ENCODE measurements at regions not wholly inside any gene's neighbourhood (a gene's known extent, or its start where the extent isn't known, plus 50 kb on each side); places are given as distances from the start of the nearest gene placed in this dataset.

DNA sequence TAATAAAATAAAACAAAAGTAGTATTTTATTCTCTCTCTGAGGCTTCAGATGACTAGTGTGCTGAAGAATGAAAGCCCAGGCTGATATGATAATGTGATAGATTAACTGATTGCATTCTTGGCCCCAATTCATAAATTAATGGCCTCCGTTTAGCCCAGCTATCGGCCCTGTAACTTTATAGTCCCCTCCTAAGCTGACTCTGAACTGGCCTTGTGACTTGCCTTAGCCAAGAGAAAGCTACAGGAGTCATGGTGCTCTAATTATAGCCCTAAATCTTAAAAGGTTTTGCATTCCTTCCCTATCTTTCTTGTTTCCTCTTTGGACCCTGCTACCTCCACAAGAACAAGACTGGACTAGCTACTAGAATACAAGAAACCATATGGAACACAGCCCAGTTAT, 123.2 kb upstream of the EPHA3 start:
- Histone ChIP-seq H3K4me3 (no peak overlapping the region), H3K9me3 (no peaks in the 10 kb centered on the region), H3K27me3 (no peaks in the 10 kb centered on the region), H3K4me1 (no peaks in the 10 kb centered on the region), H3K27ac (no peak overlapping the region), H3K36me3 (no peaks in the 10 kb centered on the region)
- TF ChIP-seq POLR2AphosphoS5 (IDR thresholded peaks at IDR 0.05) (no peak), POLR2A (IDR thresholded peaks at IDR 0.05) (no peak)
- TF ChIP-seq, protein P1, sequence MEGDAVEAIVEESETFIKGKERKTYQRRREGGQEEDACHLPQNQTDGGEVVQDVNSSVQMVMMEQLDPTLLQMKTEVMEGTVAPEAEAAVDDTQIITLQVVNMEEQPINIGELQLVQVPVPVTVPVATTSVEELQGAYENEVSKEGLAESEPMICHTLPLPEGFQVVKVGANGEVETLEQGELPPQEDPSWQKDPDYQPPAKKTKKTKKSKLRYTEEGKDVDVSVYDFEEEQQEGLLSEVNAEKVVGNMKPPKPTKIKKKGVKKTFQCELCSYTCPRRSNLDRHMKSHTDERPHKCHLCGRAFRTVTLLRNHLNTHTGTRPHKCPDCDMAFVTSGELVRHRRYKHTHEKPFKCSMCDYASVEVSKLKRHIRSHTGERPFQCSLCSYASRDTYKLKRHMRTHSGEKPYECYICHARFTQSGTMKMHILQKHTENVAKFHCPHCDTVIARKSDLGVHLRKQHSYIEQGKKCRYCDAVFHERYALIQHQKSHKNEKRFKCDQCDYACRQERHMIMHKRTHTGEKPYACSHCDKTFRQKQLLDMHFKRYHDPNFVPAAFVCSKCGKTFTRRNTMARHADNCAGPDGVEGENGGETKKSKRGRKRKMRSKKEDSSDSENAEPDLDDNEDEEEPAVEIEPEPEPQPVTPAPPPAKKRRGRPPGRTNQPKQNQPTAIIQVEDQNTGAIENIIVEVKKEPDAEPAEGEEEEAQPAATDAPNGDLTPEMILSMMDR (IDR thresholded peaks at IDR 0.05) = no peak
- DNase-seq (ENCODE audit: low spot score in 2 of 2) = no peak
- intact Hi-C loops (cut with DNase I; ENCODE audit: low total_unique reads) = no loop called here

DNA sequence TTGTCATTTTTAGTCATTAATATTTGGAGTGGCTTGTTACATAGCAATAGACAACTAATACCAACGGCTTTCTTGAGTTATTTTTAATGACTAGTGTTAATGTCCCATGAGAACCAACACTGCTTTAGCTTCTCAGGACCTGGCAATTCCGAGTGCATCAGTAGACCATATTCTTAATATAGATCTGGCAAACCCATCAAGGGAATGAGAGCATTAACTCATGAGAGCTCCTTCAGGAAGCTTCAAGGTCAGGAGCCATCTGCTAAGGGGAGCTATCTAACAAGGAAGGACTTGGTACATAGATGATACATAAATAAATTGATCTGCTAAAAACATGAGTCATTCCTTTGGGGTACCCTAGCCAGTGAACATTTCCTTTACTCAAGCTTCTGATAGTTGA, 122.6 kb upstream of the EPHA3 start:
- no peak for TF ChIP-seq POLR2AphosphoS5 (IDR thresholded peaks at IDR 0.05)
- H3K4me3 ChIP-seq = no peak overlapping the region
- no peaks in the 10 kb centered on the region for H3K36me3 ChIP-seq
- intact Hi-C loops (cut with DNase I; ENCODE audit: low total_unique reads) = no loop called here
- no peaks in the 10 kb centered on the region for H3K27me3 ChIP-seq
- no peak overlapping the region for H3K27ac ChIP-seq
- no peak for DNase-seq (ENCODE audit: low spot score in 2 of 2)
- no peaks in the 10 kb centered on the region for H3K4me1 ChIP-seq
- H3K9me3 ChIP-seq = no peaks in the 10 kb centered on the region

DNA sequence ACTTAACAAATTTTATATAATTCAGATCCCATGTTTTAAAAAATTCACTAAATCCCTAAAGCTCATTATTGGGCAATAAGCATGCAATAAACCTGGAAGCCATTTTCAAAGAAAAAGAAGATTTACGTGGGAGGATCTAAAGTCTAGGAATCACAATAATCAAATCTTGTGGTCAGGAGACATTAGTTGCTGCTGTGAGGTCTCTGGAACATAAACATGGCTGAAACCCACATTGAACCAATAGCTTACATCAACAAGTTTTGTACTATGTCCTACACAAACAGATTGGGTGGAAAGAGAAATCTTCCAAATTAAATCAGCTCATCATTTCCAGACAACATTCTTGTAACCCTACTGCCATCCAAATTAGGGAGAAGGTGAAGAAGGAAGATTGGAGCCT, 121.9 kb upstream of the EPHA3 start:
- Histone ChIP-seq H3K36me3 (no peaks in the 10 kb centered on the region), H3K27me3 (no peaks in the 10 kb centered on the region), H3K4me3 (no peak overlapping the region), H3K9me3 (no peaks in the 10 kb centered on the region), H3K4me1 (no peaks in the 10 kb centered on the region), H3K27ac (no peak overlapping the region)
- TF ChIP-seq POLR2A (IDR thresholded peaks at IDR 0.05) (no peak), POLR2AphosphoS5 (IDR thresholded peaks at IDR 0.05) (no peak)
- TF ChIP-seq, protein P1 (IDR thresholded peaks at IDR 0.05) = no peak
- no peak for DNase-seq (ENCODE audit: low spot score in 2 of 2)
- intact Hi-C loops (cut with DNase I; ENCODE audit: low total_unique reads) = no loop called here

DNA sequence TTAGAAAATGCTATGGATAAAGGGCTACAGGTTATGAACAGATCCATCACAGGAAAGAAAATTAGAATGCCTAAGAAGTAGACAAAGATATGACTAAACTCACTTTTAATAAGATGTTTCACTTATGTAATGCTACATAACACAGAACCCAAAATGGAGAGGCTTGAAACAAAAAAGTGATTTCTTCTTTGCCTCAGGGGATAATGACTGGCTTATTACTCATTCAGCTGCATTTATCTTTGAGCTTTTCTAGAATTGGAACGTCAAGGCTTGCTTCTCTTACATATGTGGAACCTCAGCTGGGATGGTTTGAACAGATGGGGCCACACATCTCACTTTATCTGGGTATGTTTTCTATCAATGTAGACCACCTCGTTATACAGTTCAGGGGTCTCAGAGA, 120.6 kb upstream of the EPHA3 start:
- DNase-seq (ENCODE audit: low spot score in 2 of 2) = no peak
- TF ChIP-seq POLR2AphosphoS5 (IDR thresholded peaks at IDR 0.05) (no peak), POLR2A (IDR thresholded peaks at IDR 0.05) (no peak)
- TF ChIP-seq, protein P1 (IDR thresholded peaks at IDR 0.05) = no peak
- intact Hi-C loops (cut with DNase I; ENCODE audit: low total_unique reads) = no loop called here
- no peak overlapping the region for H3K4me3 ChIP-seq
- no peaks in the 10 kb centered on the region for H3K4me1 ChIP-seq
- no peaks in the 10 kb centered on the region for H3K36me3 ChIP-seq
- H3K27me3 ChIP-seq = no peaks in the 10 kb centered on the region
- no peaks in the 10 kb centered on the region for H3K9me3 ChIP-seq
- no peak overlapping the region for H3K27ac ChIP-seq

DNA sequence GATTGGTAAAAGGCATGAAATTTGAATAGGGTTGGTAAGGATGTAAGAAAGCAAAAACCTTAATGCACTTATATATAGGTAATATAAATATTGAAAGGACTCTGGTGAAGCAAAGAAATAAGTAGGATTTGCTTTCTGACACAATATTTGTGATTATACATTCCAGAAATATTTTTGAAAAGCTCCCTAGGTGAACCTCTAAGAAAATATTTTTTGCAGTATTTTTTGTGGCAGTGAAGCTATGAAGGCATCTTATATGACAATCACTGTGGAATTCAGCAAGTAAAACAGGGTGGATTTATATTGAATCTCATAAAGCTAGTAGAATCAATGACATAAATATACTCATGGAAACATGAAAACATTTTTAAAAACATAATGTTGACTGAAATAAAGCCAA, 119.6 kb upstream of the EPHA3 start:
- Histone ChIP-seq H3K27me3 (no peaks in the 10 kb centered on the region), H3K4me1 (no peaks in the 10 kb centered on the region), H3K9me3 (no peaks in the 10 kb centered on the region), H3K36me3 (no peaks in the 10 kb centered on the region), H3K4me3 (no peak overlapping the region), H3K27ac (no peak overlapping the region)
- intact Hi-C loops (cut with DNase I; ENCODE audit: low total_unique reads) = no loop called here
- no peak for DNase-seq (ENCODE audit: low spot score in 2 of 2)
- TF ChIP-seq POLR2A (IDR thresholded peaks at IDR 0.05) (no peak), POLR2AphosphoS5 (IDR thresholded peaks at IDR 0.05) (no peak)
- TF ChIP-seq, protein P1 (IDR thresholded peaks at IDR 0.05) = no peak

DNA sequence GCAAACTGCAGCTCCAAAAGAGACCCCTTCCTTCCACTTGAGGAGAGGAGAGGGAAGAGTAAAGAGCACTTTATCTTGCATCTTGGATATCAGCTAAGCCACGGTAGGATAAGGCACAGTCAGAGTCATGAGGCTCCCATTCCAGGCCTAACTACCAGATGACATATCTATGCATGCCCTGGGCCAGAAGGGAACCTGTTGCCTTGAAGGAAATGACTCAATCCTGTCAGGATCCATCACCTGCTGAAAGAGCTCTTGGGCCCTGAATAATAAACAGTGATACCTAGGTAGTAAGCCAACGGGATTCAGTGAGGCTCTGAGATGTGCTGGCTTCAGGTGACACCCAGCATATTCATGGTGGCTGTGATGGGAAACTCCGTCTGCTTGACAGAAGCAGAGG, 118.5 kb upstream of the EPHA3 start:
- intact Hi-C loops (cut with DNase I; ENCODE audit: low total_unique reads) = no loop called here
- no peaks in the 10 kb centered on the region for H3K27me3 ChIP-seq
- H3K4me3 ChIP-seq = no peak overlapping the region
- no peak for TF ChIP-seq POLR2A (IDR thresholded peaks at IDR 0.05)
- no peak for TF ChIP-seq POLR2AphosphoS5 (IDR thresholded peaks at IDR 0.05)
- TF ChIP-seq, protein P1 (IDR thresholded peaks at IDR 0.05) = no peak
- H3K27ac ChIP-seq = no peak overlapping the region
- H3K9me3 ChIP-seq = no peaks in the 10 kb centered on the region
- no peaks in the 10 kb centered on the region for H3K4me1 ChIP-seq
- no peak for DNase-seq (ENCODE audit: low spot score in 2 of 2)
- no peaks in the 10 kb centered on the region for H3K36me3 ChIP-seq

Data from breast epithelium (tissue), 4 donors.